ENCODE measurements at regions not wholly inside any gene's neighbourhood (a gene's known extent, or its start where the extent isn't known, plus 50 kb on each side); places are given as distances from the start of the nearest gene placed in this dataset.

GRCh38 chr13:32917504-32917903 is 98.7 kb upstream of the KL start:
- no peak for DNase-seq (ENCODE audit: insufficient read length)
- TF ChIP-seq POLR2AphosphoS5 (IDR thresholded peaks at IDR 0.05; ENCODE audit: low read depth, low read length) (no peak), TAF1 (IDR thresholded peaks at IDR 0.05; ENCODE audit: borderline replicate concordance, low read depth, low read length) (no peak), POLR2A (IDR thresholded peaks at IDR 0.05; ENCODE audit: low read depth, low read length) (no peak)
- no peak for FAIRE-seq

- TF ChIP-seq POLR2A (IDR thresholded peaks at IDR 0.05; ENCODE audit: low read depth, low read length) (no peak), TAF1 (IDR thresholded peaks at IDR 0.05; ENCODE audit: borderline replicate concordance, low read depth, low read length) (no peak), POLR2AphosphoS5 (IDR thresholded peaks at IDR 0.05; ENCODE audit: low read depth, low read length) (no peak)
- no peak for FAIRE-seq
- no peak for DNase-seq (ENCODE audit: insufficient read length)
These were observed 92.5 kb upstream of the KL start for GRCh38 chr13:32923725-32924124.

GRCh38 chr13:32924886-32925285 is 91.3 kb upstream of the KL start:
- no peak for TF ChIP-seq POLR2A (IDR thresholded peaks at IDR 0.05; ENCODE audit: low read depth, low read length)
- FAIRE-seq, result no peak
- DNase-seq (ENCODE audit: insufficient read length), result no peak

DNA sequence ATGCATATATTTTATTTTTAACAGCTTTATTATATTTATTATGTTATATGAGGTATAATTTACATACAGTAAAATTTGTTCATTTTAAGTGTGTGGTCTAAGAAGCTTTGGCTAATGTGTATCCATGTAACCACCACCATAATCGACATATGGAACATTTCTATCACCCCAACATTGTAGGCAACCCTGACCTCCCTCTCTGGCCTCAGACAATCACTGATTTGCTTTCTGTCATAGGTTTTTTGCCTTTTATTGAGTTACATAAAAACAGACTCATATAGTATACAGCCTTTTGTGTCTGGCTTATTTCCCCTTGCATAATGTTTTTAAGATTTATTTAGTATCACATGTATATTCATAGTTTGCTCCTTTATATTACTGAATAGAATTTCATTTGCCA is 90.7 kb upstream of the KL start:
- DNase-seq (ENCODE audit: insufficient read length), result no peak
- FAIRE-seq, result no peak
- TF ChIP-seq TAF1 (IDR thresholded peaks at IDR 0.05; ENCODE audit: borderline replicate concordance, low read depth, low read length), result no peak
- no peak for TF ChIP-seq POLR2A (IDR thresholded peaks at IDR 0.05; ENCODE audit: low read depth, low read length)
- TF ChIP-seq POLR2AphosphoS5 (IDR thresholded peaks at IDR 0.05; ENCODE audit: low read depth, low read length), result no peak

DNA sequence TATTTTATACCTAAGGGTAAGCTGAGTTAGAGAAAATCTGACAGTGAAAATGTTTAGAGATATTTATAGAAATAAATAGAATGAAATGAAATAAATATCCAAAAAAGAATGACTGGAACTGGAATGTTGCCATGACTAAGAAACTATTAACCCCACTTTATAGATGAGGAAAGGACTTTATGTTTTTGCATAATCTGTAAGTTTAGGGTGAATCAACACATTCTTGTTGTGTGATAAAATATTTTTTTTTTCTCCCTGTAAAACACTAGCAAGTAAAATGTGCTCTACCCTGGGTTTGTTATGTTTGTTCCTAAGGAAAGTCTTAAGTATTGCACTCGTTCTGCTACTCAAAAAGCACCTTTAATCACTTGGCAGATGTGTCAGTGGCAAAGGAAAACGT is 83.8 kb upstream of the KL start:
- no peak for FAIRE-seq
- TF ChIP-seq TAF1 (IDR thresholded peaks at IDR 0.05; ENCODE audit: borderline replicate concordance, low read depth, low read length), result no peak
- TF ChIP-seq POLR2A (IDR thresholded peaks at IDR 0.05; ENCODE audit: low read depth, low read length), result no peak
- no peak for TF ChIP-seq POLR2AphosphoS5 (IDR thresholded peaks at IDR 0.05; ENCODE audit: low read depth, low read length)
- DNase-seq (ENCODE audit: insufficient read length), result no peak

- FAIRE-seq (no peak), DNase-seq (ENCODE audit: insufficient read length) (no peak)
- TF ChIP-seq POLR2A (IDR thresholded peaks at IDR 0.05; ENCODE audit: low read depth, low read length) (no peak), TAF1 (IDR thresholded peaks at IDR 0.05; ENCODE audit: borderline replicate concordance, low read depth, low read length) (no peak)
These were observed 79.5 kb upstream of the KL start for GRCh38 chr13:32936716-32937115.

DNA sequence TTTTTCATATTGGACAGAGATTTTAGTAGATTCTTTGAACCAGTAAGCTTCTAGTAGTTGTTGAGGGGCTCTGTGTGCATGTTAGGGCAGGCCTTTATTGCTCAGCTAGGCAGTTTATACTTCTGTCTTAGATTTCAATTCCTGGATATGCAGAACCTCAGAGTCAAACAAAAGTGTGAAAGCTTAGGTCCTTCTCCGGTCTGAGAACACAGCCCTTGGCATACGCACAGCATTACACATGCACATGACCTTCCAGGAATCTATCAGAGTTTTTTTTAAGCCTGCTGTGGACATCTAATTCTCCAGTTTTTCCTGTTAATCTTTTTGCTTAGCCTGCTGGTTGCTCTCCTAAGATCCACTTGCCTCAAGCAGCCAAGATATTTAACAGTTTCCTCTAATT is 77.9 kb upstream of the KL start:
- DNase-seq (ENCODE audit: insufficient read length), result no peak
- FAIRE-seq, result no peak
- no peak for TF ChIP-seq TAF1 (IDR thresholded peaks at IDR 0.05; ENCODE audit: borderline replicate concordance, low read depth, low read length)
- no peak for TF ChIP-seq POLR2AphosphoS5 (IDR thresholded peaks at IDR 0.05; ENCODE audit: low read depth, low read length)
- no peak for TF ChIP-seq POLR2A (IDR thresholded peaks at IDR 0.05; ENCODE audit: low read depth, low read length)

- DNase-seq (ENCODE audit: insufficient read length) (no peak), FAIRE-seq (no peak)
- no peak for TF ChIP-seq TAF1 (IDR thresholded peaks at IDR 0.05; ENCODE audit: borderline replicate concordance, low read depth, low read length)
- TF ChIP-seq POLR2AphosphoS5 (IDR thresholded peaks at IDR 0.05; ENCODE audit: low read depth, low read length), result no peak
- TF ChIP-seq POLR2A (IDR thresholded peaks at IDR 0.05; ENCODE audit: low read depth, low read length), result no peak
These were observed 77.3 kb upstream of the KL start for GRCh38 chr13:32938907-32939306.

DNA sequence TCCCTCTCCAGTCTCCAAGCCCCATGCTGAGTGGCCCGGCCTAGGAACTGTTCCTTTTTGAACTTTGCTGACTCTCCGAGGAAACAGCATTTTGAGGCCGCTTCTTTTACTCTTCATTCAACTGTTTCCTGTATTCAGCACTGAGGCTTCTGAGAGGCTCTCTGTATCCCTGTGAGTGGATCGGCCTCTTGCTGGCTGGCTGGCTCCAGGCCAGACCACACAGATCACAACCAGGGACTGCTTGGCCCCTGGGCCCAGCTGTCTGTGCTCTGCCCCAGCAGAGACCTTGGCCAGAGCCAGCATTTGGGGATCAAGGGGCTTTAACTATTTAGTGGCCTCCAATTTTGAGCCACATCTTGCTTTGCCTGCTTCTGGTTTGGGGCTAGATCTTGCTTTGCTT is 75.6 kb upstream of the KL start:
- DNase-seq (ENCODE audit: insufficient read length) (no peak), FAIRE-seq (no peak)
- no peak for TF ChIP-seq TAF1 (IDR thresholded peaks at IDR 0.05; ENCODE audit: borderline replicate concordance, low read depth, low read length)

- no peak for TF ChIP-seq POLR2AphosphoS5 (IDR thresholded peaks at IDR 0.05; ENCODE audit: low read depth, low read length)
- no peak for TF ChIP-seq POLR2A (IDR thresholded peaks at IDR 0.05; ENCODE audit: low read depth, low read length)
- TF ChIP-seq TAF1 (IDR thresholded peaks at IDR 0.05; ENCODE audit: borderline replicate concordance, low read depth, low read length), result no peak
- no peak for DNase-seq (ENCODE audit: insufficient read length)
- no peak for FAIRE-seq
These were observed 74.9 kb upstream of the KL start for GRCh38 chr13:32941368-32941767.

GRCh38 chr13:32946558-32946957 is 69.7 kb upstream of the KL start:
- FAIRE-seq, result no peak
- no peak for DNase-seq (ENCODE audit: insufficient read length)
- TF ChIP-seq TAF1 (IDR thresholded peaks at IDR 0.05; ENCODE audit: borderline replicate concordance, low read depth, low read length) (no peak), POLR2AphosphoS5 (IDR thresholded peaks at IDR 0.05; ENCODE audit: low read depth, low read length) (no peak), POLR2A (IDR thresholded peaks at IDR 0.05; ENCODE audit: low read depth, low read length) (no peak)

DNA sequence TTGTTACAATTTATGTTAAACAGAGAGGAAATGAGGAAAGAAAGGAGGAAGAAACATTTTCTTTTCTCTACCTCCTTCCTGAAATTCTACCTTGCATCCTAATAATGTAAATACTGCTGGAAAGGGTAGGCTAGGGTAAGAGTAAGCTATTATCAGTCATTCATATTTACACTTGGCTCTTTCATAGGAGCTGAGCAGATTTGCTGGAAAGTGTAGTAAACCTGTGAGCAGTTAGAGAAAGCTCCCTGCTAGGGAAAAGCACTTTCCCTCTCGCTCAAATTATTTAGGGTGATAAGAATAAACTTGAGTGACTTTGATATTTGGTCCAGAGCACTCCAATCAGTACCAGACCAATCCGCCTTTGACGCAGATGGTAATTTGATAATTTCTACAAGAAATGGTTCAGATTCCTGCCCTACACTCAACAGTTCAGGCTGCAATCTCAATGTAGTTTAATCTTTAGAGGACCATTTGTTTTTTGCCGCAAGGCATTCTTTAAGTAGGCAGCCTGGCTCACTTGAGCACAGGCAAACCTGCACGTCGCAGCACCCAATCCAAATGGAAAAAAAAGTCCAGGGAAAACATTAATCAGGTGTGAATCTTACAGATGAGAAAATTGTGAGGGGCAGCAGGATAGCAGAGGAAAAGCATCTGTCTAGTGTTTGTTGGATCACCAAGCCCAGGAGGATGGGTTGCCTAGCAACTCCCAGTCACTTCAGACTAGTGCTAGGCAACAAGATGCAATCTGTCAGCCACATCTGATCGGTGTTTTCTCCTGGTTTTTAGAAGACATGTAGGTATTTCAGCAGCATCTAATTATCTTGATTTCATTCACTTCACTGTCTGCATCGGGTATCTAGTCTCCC is 68.6 kb upstream of the KL start:
- no peak for TF ChIP-seq TAF1 (IDR thresholded peaks at IDR 0.05; ENCODE audit: borderline replicate concordance, low read depth, low read length)
- TF ChIP-seq POLR2AphosphoS5 (IDR thresholded peaks at IDR 0.05; ENCODE audit: low read depth, low read length), result no peak
- TF ChIP-seq POLR2A (IDR thresholded peaks at IDR 0.05; ENCODE audit: low read depth, low read length), result no peak
- FAIRE-seq, result no peak

DNA sequence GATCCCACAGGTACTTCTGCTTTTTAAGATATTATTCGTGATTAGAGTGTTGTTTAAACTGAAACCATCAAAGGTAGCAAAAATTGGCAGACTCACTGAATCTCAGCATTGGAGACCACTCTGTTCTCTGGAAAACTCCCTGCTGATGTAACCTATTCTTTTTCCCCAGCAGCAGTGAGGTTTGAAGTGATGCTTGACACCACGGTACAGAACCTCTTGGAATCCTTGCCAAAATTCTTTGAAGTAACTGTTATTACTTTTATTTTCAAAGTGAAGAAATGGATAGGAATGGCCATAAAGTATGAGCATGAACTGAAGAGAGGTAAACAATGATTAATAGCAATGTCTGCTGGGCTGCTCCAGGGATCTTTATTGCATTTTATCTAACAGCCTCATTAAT is 66.4 kb upstream of the KL start:
- DNase-seq (ENCODE audit: insufficient read length), result no peak
- no peak for FAIRE-seq
- no peak for TF ChIP-seq TAF1 (IDR thresholded peaks at IDR 0.05; ENCODE audit: borderline replicate concordance, low read depth, low read length)
- no peak for TF ChIP-seq POLR2A (IDR thresholded peaks at IDR 0.05; ENCODE audit: low read depth, low read length)
- TF ChIP-seq POLR2AphosphoS5 (IDR thresholded peaks at IDR 0.05; ENCODE audit: low read depth, low read length), result no peak

More for the DNA sequence above, 68.6 kb upstream of the KL start:
- no peak for DNase-seq (ENCODE audit: insufficient read length)

Measured in GM12892 (cell line).